ENCODE measurements at regions not wholly inside any gene's neighbourhood (a gene's known extent, or its start where the extent isn't known, plus 50 kb on each side); places are given as distances from the start of the nearest gene placed in this dataset.

DNA sequence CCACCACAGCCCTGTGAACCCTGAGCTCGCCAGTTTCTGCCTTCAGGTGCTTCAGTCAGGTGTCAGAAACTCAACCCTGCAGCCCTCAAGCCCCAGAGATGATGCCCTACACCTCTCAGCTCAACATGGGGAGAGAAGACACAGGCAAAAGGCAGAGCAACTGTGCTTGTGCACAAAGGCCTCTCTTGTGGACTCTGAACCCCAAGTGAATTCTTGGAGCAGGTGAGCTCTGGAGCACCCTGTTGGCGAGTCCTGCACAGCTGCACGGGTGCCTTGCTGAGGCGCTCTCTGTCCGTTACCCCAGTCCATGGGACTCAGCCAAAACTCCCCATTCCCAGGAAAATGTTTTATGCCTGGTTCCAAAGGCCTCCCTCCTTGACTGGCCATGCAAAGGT, 197.0 kb downstream of the KLF13 start:
- no peaks in the 10 kb centered on the region for H3K27me3 ChIP-seq (ENCODE audit: control insufficient read depth, insufficient read depth, low read length, poor library complexity, severe bottlenecking)
- H3K4me1 ChIP-seq (ENCODE audit: control insufficient read depth, insufficient read depth, low read length), result no peaks in the 10 kb centered on the region
- WGBS, 2 experiments (ENCODE audit: insufficient coverage in 1 of 2, insufficient read length in 1 of 2), result 97% methylated on average over 5 of the region's 5 CpGs; no CpG with 5 or more reads in 1 of the 2 experiments
- Mint-ChIP-seq H3K4me1 (no peaks in the 10 kb centered on the region), H3K27ac (no peak overlapping the region), H3K4me3 (no peak overlapping the region), H3K36me3 (ENCODE audit: low read depth) (no peaks in the 10 kb centered on the region), H3K9me3 (no peaks in the 10 kb centered on the region), H3K27me3 (ENCODE audit: insufficient read depth) (no peaks in the 10 kb centered on the region)
- H3K9me3 ChIP-seq (ENCODE audit: control insufficient read depth, low read length), result no peaks in the 10 kb centered on the region
- no peak for DNase-seq
- H3K4me3 ChIP-seq (ENCODE audit: low read length), result no peak overlapping the region
- TF ChIP-seq, protein P1, sequence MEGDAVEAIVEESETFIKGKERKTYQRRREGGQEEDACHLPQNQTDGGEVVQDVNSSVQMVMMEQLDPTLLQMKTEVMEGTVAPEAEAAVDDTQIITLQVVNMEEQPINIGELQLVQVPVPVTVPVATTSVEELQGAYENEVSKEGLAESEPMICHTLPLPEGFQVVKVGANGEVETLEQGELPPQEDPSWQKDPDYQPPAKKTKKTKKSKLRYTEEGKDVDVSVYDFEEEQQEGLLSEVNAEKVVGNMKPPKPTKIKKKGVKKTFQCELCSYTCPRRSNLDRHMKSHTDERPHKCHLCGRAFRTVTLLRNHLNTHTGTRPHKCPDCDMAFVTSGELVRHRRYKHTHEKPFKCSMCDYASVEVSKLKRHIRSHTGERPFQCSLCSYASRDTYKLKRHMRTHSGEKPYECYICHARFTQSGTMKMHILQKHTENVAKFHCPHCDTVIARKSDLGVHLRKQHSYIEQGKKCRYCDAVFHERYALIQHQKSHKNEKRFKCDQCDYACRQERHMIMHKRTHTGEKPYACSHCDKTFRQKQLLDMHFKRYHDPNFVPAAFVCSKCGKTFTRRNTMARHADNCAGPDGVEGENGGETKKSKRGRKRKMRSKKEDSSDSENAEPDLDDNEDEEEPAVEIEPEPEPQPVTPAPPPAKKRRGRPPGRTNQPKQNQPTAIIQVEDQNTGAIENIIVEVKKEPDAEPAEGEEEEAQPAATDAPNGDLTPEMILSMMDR (conservative IDR thresholded peaks at IDR 0.05), result no peak
- H3K27ac ChIP-seq (ENCODE audit: low read depth, low read length), result no peak overlapping the region
- no peaks in the 10 kb centered on the region for H3K36me3 ChIP-seq (ENCODE audit: control insufficient read depth, insufficient read depth, low read length)
- no peak overlapping the region for H3K9ac ChIP-seq (ENCODE audit: extremely low read depth, low read length, poor library complexity, severe bottlenecking)

DNA sequence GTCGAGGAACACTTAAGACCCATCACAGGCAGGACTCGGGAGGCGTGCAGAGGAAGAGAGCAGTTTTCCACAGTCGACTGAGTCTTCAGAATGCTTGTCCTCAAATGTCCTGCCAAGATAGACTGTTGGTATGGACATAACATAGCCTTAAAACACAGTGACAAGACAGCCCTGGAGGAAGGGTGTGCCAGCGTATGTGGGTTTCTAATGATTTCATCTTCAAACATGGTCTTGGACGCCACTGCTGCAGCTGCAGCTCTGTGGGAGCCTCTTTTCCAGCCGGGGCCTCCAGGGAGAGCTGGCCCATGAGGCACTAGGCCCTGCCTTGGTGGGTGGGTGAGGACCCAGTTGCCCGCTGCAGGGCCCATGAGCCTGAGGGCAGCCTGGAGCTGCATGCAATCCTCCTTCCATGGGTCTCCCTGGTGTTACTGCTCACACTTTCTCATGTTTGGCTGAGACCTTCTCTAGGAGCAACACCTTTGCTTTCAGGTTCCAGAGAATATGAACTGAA, 198.6 kb downstream of the KLF13 start:
- 92 to 96% methylated on average over 8 of the region's 8 CpGs for WGBS, 2 experiments (ENCODE audit: insufficient coverage in 1 of 2, insufficient read length in 1 of 2)
- DNase-seq, result no peak
- H3K27ac ChIP-seq (ENCODE audit: low read depth, low read length), result no peak overlapping the region
- no peak overlapping the region for H3K4me3 Mint-ChIP-seq
- no peaks in the 10 kb centered on the region for H3K4me1 ChIP-seq (ENCODE audit: control insufficient read depth, insufficient read depth, low read length)
- H3K9me3 ChIP-seq (ENCODE audit: control insufficient read depth, low read length), result no peaks in the 10 kb centered on the region
- H3K27ac Mint-ChIP-seq, result no peak overlapping the region
- H3K4me3 ChIP-seq (ENCODE audit: low read length), result no peak overlapping the region
- no peak overlapping the region for H3K9ac ChIP-seq (ENCODE audit: extremely low read depth, low read length, poor library complexity, severe bottlenecking)
- TF ChIP-seq, protein P1 (conservative IDR thresholded peaks at IDR 0.05), result no peak
- H3K4me1 Mint-ChIP-seq, result no peaks in the 10 kb centered on the region
- no peaks in the 10 kb centered on the region for H3K9me3 Mint-ChIP-seq
- H3K27me3 Mint-ChIP-seq (ENCODE audit: insufficient read depth), result no peaks in the 10 kb centered on the region
- H3K36me3 Mint-ChIP-seq (ENCODE audit: low read depth), result no peaks in the 10 kb centered on the region
- no peaks in the 10 kb centered on the region for H3K27me3 ChIP-seq (ENCODE audit: control insufficient read depth, insufficient read depth, low read length, poor library complexity, severe bottlenecking)
- no peaks in the 10 kb centered on the region for H3K36me3 ChIP-seq (ENCODE audit: control insufficient read depth, insufficient read depth, low read length)

DNA sequence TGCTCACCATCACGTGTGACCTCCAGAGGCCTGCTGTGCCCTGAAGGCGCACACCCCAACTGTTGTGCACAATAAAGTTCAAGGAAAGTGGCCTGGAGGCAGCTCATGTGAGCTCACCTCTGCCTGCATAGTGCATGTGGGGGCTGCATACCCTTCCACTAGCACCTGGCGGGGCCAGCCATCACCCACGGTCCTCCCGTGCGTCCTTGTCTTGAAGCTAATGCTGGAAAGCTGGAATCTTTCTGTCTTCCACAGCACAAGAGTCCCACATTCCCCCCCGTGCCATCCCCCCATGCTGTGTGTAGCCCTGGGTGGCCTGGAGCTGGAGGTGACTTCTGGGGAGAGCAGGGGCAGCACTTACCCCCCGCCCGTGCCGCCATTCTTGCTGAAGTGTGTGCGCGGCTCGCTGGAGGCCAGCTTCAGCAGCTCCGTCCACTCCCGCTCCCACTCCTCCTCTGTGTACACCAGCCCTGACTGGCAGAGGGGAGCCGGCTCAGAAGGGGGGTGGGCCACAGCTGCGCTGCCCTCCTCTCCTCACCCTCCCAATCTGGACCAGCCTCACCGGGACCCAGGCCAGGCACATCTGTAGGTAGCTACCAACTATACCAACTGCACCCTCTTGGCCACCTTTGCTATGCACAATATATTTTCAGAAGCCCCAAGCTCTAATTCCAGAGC, 199.5 kb downstream of the KLF13 start:
- Histone ChIP-seq H3K36me3 (ENCODE audit: control insufficient read depth, insufficient read depth, low read length) (no peaks in the 10 kb centered on the region), H3K9ac (ENCODE audit: extremely low read depth, low read length, poor library complexity, severe bottlenecking) (no peak overlapping the region), H3K4me3 (ENCODE audit: low read length) (no peak overlapping the region), H3K4me1 (ENCODE audit: control insufficient read depth, insufficient read depth, low read length) (no peaks in the 10 kb centered on the region), H3K27ac (ENCODE audit: low read depth, low read length) (no peak overlapping the region), H3K9me3 (ENCODE audit: control insufficient read depth, low read length) (no peaks in the 10 kb centered on the region), H3K27me3 (ENCODE audit: control insufficient read depth, insufficient read depth, low read length, poor library complexity, severe bottlenecking) (no peaks in the 10 kb centered on the region)
- DNase-seq, result no peak
- 75 to 93% methylated on average over 3 to 18 of the region's 18 CpGs for WGBS, 2 experiments (ENCODE audit: insufficient coverage in 1 of 2, insufficient read length in 1 of 2)
- Mint-ChIP-seq H3K4me3 (no peak overlapping the region), H3K9me3 (no peaks in the 10 kb centered on the region), H3K27me3 (ENCODE audit: insufficient read depth) (no peaks in the 10 kb centered on the region), H3K36me3 (ENCODE audit: low read depth) (no peaks in the 10 kb centered on the region), H3K4me1 (no peaks in the 10 kb centered on the region), H3K27ac (no peak overlapping the region)
- TF ChIP-seq, protein P1 (conservative IDR thresholded peaks at IDR 0.05), result no peak

Data from endodermal cell (in vitro differentiated cells).